ENCODE measurements at regions not wholly inside any gene's neighbourhood (a gene's known extent, or its start where the extent isn't known, plus 50 kb on each side); places are given as distances from the start of the nearest gene placed in this dataset.

- H3K27me3 ChIP-seq (replicated peaks in 1 of 4; ENCODE audit: control insufficient read depth in 3 of 4, extremely low read depth in 1 of 4, insufficient read depth in 3 of 4, low read length in 3 of 4) = no peaks in the 10 kb centered on the region
- DNase-seq (ENCODE audit: low read depth in 1 of 2, low spot score in 2 of 2) = no peak
- TF ChIP-seq CEBPB (IDR thresholded peaks at IDR 0.05; ENCODE audit: low read depth, low read length) (no peak), SIRT6 (IDR thresholded peaks at IDR 0.05; ENCODE audit: low read length) (no peak), GABPA (IDR thresholded peaks at IDR 0.05; ENCODE audit: borderline replicate concordance, insufficient read depth, low read length) (no peak), BACH1 (IDR thresholded peaks at IDR 0.05; ENCODE audit: low read length) (no peak), KDM5A (IDR thresholded peaks at IDR 0.05; ENCODE audit: low read length) (no peak), BRCA1 (IDR thresholded peaks at IDR 0.05; ENCODE audit: low read depth, low read length) (no peak), NANOG (IDR thresholded peaks at IDR 0.05; ENCODE audit: insufficient read depth, low read depth, low read length, poor library complexity, severe bottlenecking) (no peak), SIN3A (conservative IDR thresholded peaks at IDR 0.05 in 1 of 2, IDR thresholded peaks at IDR 0.05 in 1 of 2; ENCODE audit: low read depth in 1 of 2, low read length in 2 of 2) (no peak), POLR2A (IDR thresholded peaks at IDR 0.05; ENCODE audit: control extremely low read depth in 1 of 2, low read depth in 2 of 2, low read length in 2 of 2) (no peak), ATF2 (IDR thresholded peaks at IDR 0.05; ENCODE audit: low read length) (no peak), USF2 (IDR thresholded peaks at IDR 0.05; ENCODE audit: low read length) (no peak), RFX5 (IDR thresholded peaks at IDR 0.05; ENCODE audit: borderline replicate concordance, low read depth, low read length) (no peak), TEAD4 (IDR thresholded peaks at IDR 0.05; ENCODE audit: low read depth, low read length) (no peak)
These were observed 254.6 kb upstream of the SLC24A2 start for GRCh38 chr9:20043461-20043860.

More at GRCh38 chr9:20043461-20043860, 254.6 kb upstream of the SLC24A2 start:
- CTCF ChIA-PET (ENCODE audit: partially characterized antibody) = no interaction called here
- Histone ChIP-seq H2BK15ac (ENCODE audit: low read length) (no peak overlapping the region), H3K9ac (replicated peaks in 1 of 4; ENCODE audit: extremely low read depth in 1 of 4, low read depth in 3 of 4, low read length in 3 of 4) (no peak overlapping the region), H3K14ac (ENCODE audit: insufficient read length) (no peak overlapping the region), H4K91ac (replicated peaks; ENCODE audit: insufficient read length, low read length) (no peak overlapping the region), H2BK120ac (replicated peaks; ENCODE audit: low read depth, low read length) (no peak overlapping the region), H2AFZ (ENCODE audit: low read length) (no peak overlapping the region), H3K4me2 (ENCODE audit: insufficient read depth in 1 of 2, low read depth in 2 of 2, low read length in 2 of 2) (no peak overlapping the region), H3K4me3 (ENCODE audit: extremely low read depth in 1 of 4, insufficient read depth in 2 of 4, low read depth in 3 of 4, low read length in 4 of 4) (no peak overlapping the region), H4K8ac (ENCODE audit: extremely low read depth, insufficient read depth, low read length) (no peak overlapping the region), H3K23me2 (ENCODE audit: low read depth, low read length) (no peaks in the 10 kb centered on the region), H3K18ac (ENCODE audit: extremely low read depth, low read length) (no peak overlapping the region), H3K23ac (ENCODE audit: insufficient read length) (no peak overlapping the region), H2BK12ac (ENCODE audit: low read depth, low read length) (no peak overlapping the region), H3K4me1 (replicated peaks in 1 of 4; ENCODE audit: control insufficient read depth in 3 of 4, insufficient read depth in 4 of 4, low read length in 3 of 4) (peaks cover 0 to 2% (median 0%) of the 10 kb centered on the region in 4 experiments; a peak in 1 of 7 replicates), H3K4ac (replicated peaks; ENCODE audit: insufficient read length, low read depth, low read length) (no peak overlapping the region), H2AK5ac (ENCODE audit: low read depth, low read length) (no peak overlapping the region), H2BK20ac (ENCODE audit: low read length) (no peak overlapping the region), H3K79me2 (ENCODE audit: control insufficient read depth in 1 of 2, insufficient read depth in 2 of 2, low read length in 2 of 2) (no peaks in the 10 kb centered on the region), H3K27ac (ENCODE audit: low read depth, low read length) (no peak overlapping the region), H3K9me3 (ENCODE audit: insufficient read depth in 2 of 2, low read depth in 1 of 2, low read length in 1 of 2) (no peaks in the 10 kb centered on the region), H3K56ac (replicated peaks; ENCODE audit: insufficient read length, low read depth, low read length) (no peak overlapping the region), H3K79me1 (ENCODE audit: low read depth, low read length) (no peaks in the 10 kb centered on the region), H4K20me1 (replicated peaks in 1 of 2; ENCODE audit: control insufficient read depth in 1 of 2, insufficient read depth in 2 of 2, low read length in 2 of 2) (no peaks in the 10 kb centered on the region), H3K36me3 (ENCODE audit: control insufficient read depth in 2 of 4, insufficient read depth in 4 of 4, low read length in 3 of 4) (no peaks in the 10 kb centered on the region), H4K5ac (ENCODE audit: insufficient read length, low read depth, low read length) (no peak overlapping the region), H2BK5ac (ENCODE audit: low read depth, low read length) (no peak overlapping the region)
- no peak for FAIRE-seq
- WGBS, 2 experiments (ENCODE audit: extremely low coverage in 1 of 2, insufficient coverage in 1 of 2, insufficient read length in 1 of 2, insufficient replicate concordance in 2 of 2, low coverage in 1 of 2, low lambda C conversion rate in 2 of 2, missing lambda C conversion rate in 1 of 2) = 95% methylated on average over 1 of the region's 1 CpG; no CpG with 5 or more reads in 1 of the 2 experiments
- POLR2A ChIA-PET (ENCODE audit: partially characterized antibody) = no interaction called here

Measured in H1 (cell line).